ENCODE measurements at regions not wholly inside any gene's neighbourhood (a gene's known extent, or its start where the extent isn't known, plus 50 kb on each side); places are given as distances from the start of the nearest gene placed in this dataset.

- POLR2A ChIA-PET (ENCODE audit: partially characterized antibody), result interaction anchor here (1.9 kb wide), 1 partner anchor 226 kb away, joined by 5 read pairs; the partner anchor contains the start of gene CTNNB1
- 82% methylated on average over 2 of the region's 2 CpGs; no CpG with 5 or more reads in 1 of the 2 experiments for WGBS, 2 experiments (ENCODE audit: extremely low coverage in 1 of 2, insufficient coverage in 1 of 2, insufficient read length in 1 of 2, insufficient replicate concordance in 2 of 2, low coverage in 1 of 2, low lambda C conversion rate in 2 of 2, missing lambda C conversion rate in 1 of 2)
- no peak for FAIRE-seq
- TF ChIP-seq CHD1 (IDR thresholded peaks at IDR 0.05; ENCODE audit: low read depth, low read length), result no peak
- TF ChIP-seq MAFK (IDR thresholded peaks at IDR 0.05; ENCODE audit: low read depth, low read length), result no peak
- no peak for TF ChIP-seq KDM5A (IDR thresholded peaks at IDR 0.05; ENCODE audit: low read length)
- TF ChIP-seq EZH2 (IDR thresholded peaks at IDR 0.05; ENCODE audit: low read depth, low read length, severe bottlenecking), result no peak
- TF ChIP-seq POLR2A (IDR thresholded peaks at IDR 0.05; ENCODE audit: control extremely low read depth in 1 of 2, low read depth in 2 of 2, low read length in 2 of 2), result no peak
- TF ChIP-seq EGR1 (IDR thresholded peaks at IDR 0.05; ENCODE audit: borderline replicate concordance, low read depth, low read length), result no peak
- TF ChIP-seq ATF2 (IDR thresholded peaks at IDR 0.05; ENCODE audit: low read length), result no peak
- no peak for TF ChIP-seq SUZ12 (IDR thresholded peaks at IDR 0.05; ENCODE audit: low read length)
- TF ChIP-seq TAF1 (IDR thresholded peaks at IDR 0.05; ENCODE audit: low read depth, low read length), result no peak
- TF ChIP-seq GTF2F1 (IDR thresholded peaks at IDR 0.05; ENCODE audit: borderline replicate concordance, low read depth, low read length), result no peak
- no peak for TF ChIP-seq RBBP5 (IDR thresholded peaks at IDR 0.05; ENCODE audit: borderline replicate concordance, low read depth, low read length)
- no peak for TF ChIP-seq POLR2AphosphoS5 (IDR thresholded peaks at IDR 0.05; ENCODE audit: low read depth, low read length)
- TF ChIP-seq TCF12 (IDR thresholded peaks at IDR 0.05; ENCODE audit: low read depth, low read length), result no peak
Observed at GRCh38 chr3:40973141-40973540, 226.2 kb upstream of the CTNNB1 start.

More at GRCh38 chr3:40973141-40973540, 226.2 kb upstream of the CTNNB1 start:
- H2BK5ac ChIP-seq (ENCODE audit: low read depth, low read length), result no peak overlapping the region
- H3K27me3 ChIP-seq (replicated peaks in 1 of 4; ENCODE audit: control insufficient read depth in 3 of 4, extremely low read depth in 1 of 4, insufficient read depth in 3 of 4, low read length in 3 of 4), result no peaks in the 10 kb centered on the region
- no peak overlapping the region for H2BK120ac ChIP-seq (replicated peaks; ENCODE audit: low read depth, low read length)
- no peak overlapping the region for H3K4me3 ChIP-seq (ENCODE audit: extremely low read depth in 1 of 4, insufficient read depth in 2 of 4, low read depth in 3 of 4, low read length in 4 of 4)
- no peaks in the 10 kb centered on the region for H3K79me2 ChIP-seq (ENCODE audit: control insufficient read depth in 1 of 2, insufficient read depth in 2 of 2, low read length in 2 of 2)
- H3K9me3 ChIP-seq (ENCODE audit: insufficient read depth in 2 of 2, low read depth in 1 of 2, low read length in 1 of 2), result no peaks in the 10 kb centered on the region
- H4K5ac ChIP-seq (ENCODE audit: insufficient read length, low read depth, low read length), result no peak overlapping the region
- H3K4me2 ChIP-seq (ENCODE audit: insufficient read depth in 1 of 2, low read depth in 2 of 2, low read length in 2 of 2), result no peak overlapping the region
- CTCF ChIA-PET (ENCODE audit: partially characterized antibody), result interaction anchor here (0.7 to 0.9 kb wide), 2 partner anchors 110 to 736 kb away, joined by 3 read pairs; no protein-coding TSS in a partner anchor
- H3K9ac ChIP-seq (replicated peaks in 1 of 4; ENCODE audit: extremely low read depth in 1 of 4, low read depth in 3 of 4, low read length in 3 of 4), result no peak overlapping the region
- H3K23ac ChIP-seq (ENCODE audit: insufficient read length), result no peak overlapping the region
- no peak overlapping the region for H4K8ac ChIP-seq (ENCODE audit: extremely low read depth, insufficient read depth, low read length)
- no peaks in the 10 kb centered on the region for H4K20me1 ChIP-seq (replicated peaks in 1 of 2; ENCODE audit: control insufficient read depth in 1 of 2, insufficient read depth in 2 of 2, low read length in 2 of 2)
- H3K18ac ChIP-seq (ENCODE audit: extremely low read depth, low read length), result no peak overlapping the region
- no peak overlapping the region for H2BK15ac ChIP-seq (ENCODE audit: low read length)
- no peak overlapping the region for H3K14ac ChIP-seq (ENCODE audit: insufficient read length)
- no peaks in the 10 kb centered on the region; the same call in 1 of the 2 replicates for H3K79me1 ChIP-seq (ENCODE audit: low read depth, low read length)
- H3K36me3 ChIP-seq (ENCODE audit: control insufficient read depth in 2 of 4, insufficient read depth in 4 of 4, low read length in 3 of 4), result no peaks in the 10 kb centered on the region
- no peak overlapping the region for H3K27ac ChIP-seq (ENCODE audit: low read depth, low read length)
- no peak overlapping the region for H2BK20ac ChIP-seq (ENCODE audit: low read length)
- no peak overlapping the region for H2AFZ ChIP-seq (ENCODE audit: low read length)
- H2AK5ac ChIP-seq (ENCODE audit: low read depth, low read length), result no peak overlapping the region
- no peak overlapping the region for H3K56ac ChIP-seq (replicated peaks; ENCODE audit: insufficient read length, low read depth, low read length)
- H3K4ac ChIP-seq (replicated peaks; ENCODE audit: insufficient read length, low read depth, low read length), result no peak overlapping the region
- no peak overlapping the region for H4K91ac ChIP-seq (replicated peaks; ENCODE audit: insufficient read length, low read length)
- DNase-seq (ENCODE audit: low read depth in 1 of 2, low spot score in 2 of 2), result no peak
- H3K23me2 ChIP-seq (ENCODE audit: low read depth, low read length), result no peaks in the 10 kb centered on the region; the same call in 1 of the 2 replicates
- no peaks in the 10 kb centered on the region for H3K4me1 ChIP-seq (replicated peaks in 1 of 4; ENCODE audit: control insufficient read depth in 3 of 4, insufficient read depth in 4 of 4, low read length in 3 of 4)
- H2BK12ac ChIP-seq (ENCODE audit: low read depth, low read length), result no peak overlapping the region
